SK-N-MC (cell line): ENCODE measurements at regions not wholly inside any gene's neighbourhood (a gene's known extent, or its start where the extent isn't known, plus 50 kb on each side); places are given as distances from the start of the nearest gene placed in this dataset.

Experiments
- EZH2 ChIP-seq: fragments of 200-600 bp; sonication (generic); IDR thresholded peaks from one replicate; pipeline ENCODE4 v1.6.1; 2017; ENCODE audit warnings: antibody characterized with exemption
- FOXP2 ChIP-seq: optimal IDR thresholded peaks from 2 replicates; pipeline ENCODE3; 2011; ENCODE audit warnings: mild to moderate bottlenecking, moderate library complexity; ENCODE audit not compliant: insufficient read depth; ENCODE audit errors: extremely low read length, control extremely low read depth
- POLR2AphosphoS5 ChIP-seq: IDR thresholded peaks from 2 replicates; pipeline ENCODE4 v1.6.1; 2012; ENCODE audit warnings: mild to moderate bottlenecking, low read depth, low read length, borderline replicate concordance

- TF ChIP-seq POLR2AphosphoS5, result no peak
- TF ChIP-seq EZH2, result no peak
- TF ChIP-seq FOXP2, result no peak
Measured at GRCh38 chr18:11279461-11279860, 130.1 kb upstream of the PIEZO2 start.
